HUES6 (cell line): ENCODE measurements at regions not wholly inside any gene's neighbourhood (a gene's known extent, or its start where the extent isn't known, plus 50 kb on each side); places are given as distances from the start of the nearest gene placed in this dataset.
"Not testable (repeated sequence)": the region's sequence is repeated elsewhere in the genome, so short reads cannot be mapped to it uniquely, and the experiment has no call there.

Source experiments
- H3K27ac ChIP-seq: 2 replicates; pipeline ENCODE4 v1.7.0; 2013; ENCODE audit warnings: low read depth, mild to moderate bottlenecking, low read length, inconsistent platforms
- H3K27me3 ChIP-seq: 2 replicates; pipeline ENCODE4 v1.6.1; 2013; ENCODE audit warnings: low read length; ENCODE audit not compliant: control insufficient read depth, insufficient read depth
- H3K36me3 ChIP-seq: 2 replicates; pipeline ENCODE4 v1.6.1; 2013; ENCODE audit warnings: low read length; ENCODE audit not compliant: control insufficient read depth, insufficient read depth
- H3K4me1 ChIP-seq: 2 replicates; pipeline ENCODE4 v1.6.1; 2013; ENCODE audit warnings: low read length; ENCODE audit not compliant: control insufficient read depth, insufficient read depth
- H3K4me3 ChIP-seq: 2 replicates; pipeline ENCODE4 v1.5.1; 2013; ENCODE audit warnings: low read depth, low read length
- H3K9ac ChIP-seq: one replicate; pipeline ENCODE4 v1.6.1; 2013; ENCODE audit warnings: mild to moderate bottlenecking, low read length
- H3K9me3 ChIP-seq: 2 replicates; pipeline ENCODE4 v1.6.1; 2013; ENCODE audit warnings: low read depth, low read length; ENCODE audit not compliant: control insufficient read depth, insufficient read depth

GRCh38 chr14:81743605-81744004, 210.0 kb upstream of the SEL1L start:
- Histone ChIP-seq H3K4me3 (no peak overlapping the region), H3K9ac (no peak overlapping the region), H3K9me3 (no peaks in the 10 kb centered on the region), H3K4me1 (no peaks in the 10 kb centered on the region), H3K36me3 (no peaks in the 10 kb centered on the region), H3K27ac (no peak overlapping the region), H3K27me3 (no peaks in the 10 kb centered on the region)

- no peak overlapping the region for H3K27ac ChIP-seq
- no peaks in the 10 kb centered on the region; the same call in 1 of the 2 replicates for H3K27me3 ChIP-seq
- no peak overlapping the region for H3K9ac ChIP-seq
- H3K36me3 ChIP-seq = no peaks in the 10 kb centered on the region
- no peak overlapping the region for H3K4me3 ChIP-seq
- H3K4me1 ChIP-seq = no peaks in the 10 kb centered on the region
- H3K9me3 ChIP-seq = no peaks in the 10 kb centered on the region
Observed at GRCh38 chr14:81751198-81751597, 217.5 kb upstream of the SEL1L start.

GRCh38 chr14:81759541-81759940, 225.9 kb upstream of the SEL1L start:
- H3K4me3 ChIP-seq = no peak overlapping the region
- no peaks in the 10 kb centered on the region for H3K27me3 ChIP-seq
- no peak overlapping the region for H3K27ac ChIP-seq
- H3K4me1 ChIP-seq = no peaks in the 10 kb centered on the region
- H3K36me3 ChIP-seq = no peaks in the 10 kb centered on the region
- 0 out of 2 replicates have a peak, but pooled peaks cover 3% of the 10 kb centered on the region for H3K9me3 ChIP-seq
- no peak overlapping the region for H3K9ac ChIP-seq

- Histone ChIP-seq H3K27me3 (no peaks in the 10 kb centered on the region), H3K9ac (no peak overlapping the region), H3K27ac (no peak overlapping the region), H3K36me3 (no peaks in the 10 kb centered on the region), H3K9me3 (no peaks in the 10 kb centered on the region), H3K4me3 (no peak overlapping the region), H3K4me1 (no peaks in the 10 kb centered on the region)
Observed at GRCh38 chr14:81765651-81766275, 232.1 kb upstream of the SEL1L start.

GRCh38 chr14:81766321-81766915, 232.8 kb upstream of the SEL1L start:
- no peak overlapping the region for H3K27ac ChIP-seq
- H3K4me1 ChIP-seq = no peaks in the 10 kb centered on the region
- no peaks in the 10 kb centered on the region for H3K36me3 ChIP-seq
- H3K9me3 ChIP-seq = no peaks in the 10 kb centered on the region
- no peak overlapping the region for H3K9ac ChIP-seq
- H3K4me3 ChIP-seq = no peak overlapping the region
- H3K27me3 ChIP-seq = no peaks in the 10 kb centered on the region

- H3K4me3 ChIP-seq = no peak overlapping the region
- no peak overlapping the region for H3K27ac ChIP-seq
- H3K36me3 ChIP-seq = no peaks in the 10 kb centered on the region
- no peak overlapping the region for H3K9ac ChIP-seq
- H3K9me3 ChIP-seq = no peaks in the 10 kb centered on the region
- H3K27me3 ChIP-seq = no peaks in the 10 kb centered on the region
- H3K4me1 ChIP-seq = no peaks in the 10 kb centered on the region
Observed at GRCh38 chr14:81767266-81767995, 233.8 kb upstream of the SEL1L start.

GRCh38 chr14:81771651-81772275, 238.1 kb upstream of the SEL1L start:
- H3K27me3 ChIP-seq = peaks cover 24% of the 10 kb centered on the region; the same call in 1 of the 2 replicates
- no peak overlapping the region for H3K9ac ChIP-seq
- no peaks in the 10 kb centered on the region for H3K4me1 ChIP-seq
- H3K36me3 ChIP-seq = no peaks in the 10 kb centered on the region
- no peaks in the 10 kb centered on the region for H3K9me3 ChIP-seq
- H3K4me3 ChIP-seq = no peak overlapping the region
- no peak overlapping the region for H3K27ac ChIP-seq

GRCh38 chr14:81772381-81772780, 238.7 kb upstream of the SEL1L start:
- no peaks in the 10 kb centered on the region for H3K4me1 ChIP-seq
- H3K4me3 ChIP-seq = no peak overlapping the region
- H3K9ac ChIP-seq = no peak overlapping the region
- H3K27me3 ChIP-seq = peaks cover 31% of the 10 kb centered on the region; the same call in 1 of the 2 replicates
- H3K27ac ChIP-seq = no peak overlapping the region
- H3K36me3 ChIP-seq = no peaks in the 10 kb centered on the region
- H3K9me3 ChIP-seq = no peaks in the 10 kb centered on the region

- Histone ChIP-seq H3K27me3 (peaks cover 72% of the 10 kb centered on the region), H3K4me1 (no peaks in the 10 kb centered on the region), H3K9ac (no peak overlapping the region), H3K27ac (no peak overlapping the region), H3K36me3 (no peaks in the 10 kb centered on the region), H3K9me3 (no peaks in the 10 kb centered on the region), H3K4me3 (no peak overlapping the region)
Observed at GRCh38 chr14:81776531-81776930, 242.9 kb upstream of the SEL1L start.

- peaks cover 96% of the 10 kb centered on the region for H3K27me3 ChIP-seq
- H3K9ac ChIP-seq, H3K4me3 ChIP-seq, H3K4me1 ChIP-seq, H3K27ac ChIP-seq, H3K36me3 ChIP-seq, H3K9me3 ChIP-seq: not testable (repeated sequence)
Observed at GRCh38 chr14:81781798-81782197, 248.1 kb upstream of the SEL1L start.

- Histone ChIP-seq H3K4me3 (no peak overlapping the region), H3K27me3 (peaks cover 73% of the 10 kb centered on the region), H3K9me3 (peaks cover under 1% of the 10 kb centered on the region; the same call in 1 of the 2 replicates), H3K27ac (no peak overlapping the region), H3K9ac (no peak overlapping the region), H3K4me1 (peaks cover 4% of the 10 kb centered on the region; the same call in 1 of the 2 replicates), H3K36me3 (no peaks in the 10 kb centered on the region)
Observed at GRCh38 chr14:81784084-81784483, 250.4 kb upstream of the SEL1L start.
